Osteocyte (in vitro differentiated cells): ENCODE measurements at regions not wholly inside any gene's neighbourhood (a gene's known extent, or its start where the extent isn't known, plus 50 kb on each side); places are given as distances from the start of the nearest gene placed in this dataset.

Source experiments
- DNase-seq: peaks from one replicate; pipeline ENCODE4 v3.0.0; 2021; ENCODE audit warnings: mixed read lengths; ENCODE audit not compliant: unreplicated experiment; ENCODE audit errors: extremely low spot score
- H3K27ac Mint-ChIP-seq: one replicate; pipeline ENCODE4 v1.8.0; 2021; ENCODE audit warnings: mild to moderate bottlenecking, mixed read lengths; ENCODE audit not compliant: unreplicated experiment
- H3K27me3 Mint-ChIP-seq: one replicate; pipeline ENCODE4 v1.8.0; 2021; ENCODE audit warnings: mixed read lengths; ENCODE audit not compliant: unreplicated experiment
- H3K36me3 Mint-ChIP-seq: one replicate; pipeline ENCODE4 v1.8.0; 2021; ENCODE audit warnings: mixed read lengths; ENCODE audit not compliant: unreplicated experiment
- H3K4me1 Mint-ChIP-seq: one replicate; pipeline ENCODE4 v1.8.0; 2021; ENCODE audit warnings: mixed read lengths; ENCODE audit not compliant: unreplicated experiment
- H3K4me3 Mint-ChIP-seq: one replicate; pipeline ENCODE4 v1.8.0; 2021; ENCODE audit warnings: mild to moderate bottlenecking, moderate library complexity, mixed read lengths; ENCODE audit not compliant: unreplicated experiment
- H3K9me3 Mint-ChIP-seq: one replicate; pipeline ENCODE4 v1.8.0; 2021; ENCODE audit warnings: mixed read lengths; ENCODE audit not compliant: unreplicated experiment
- TF ChIP-seq, protein P1 (sequence below): fragments of 200-600 bp; sonication (generic); IDR thresholded peaks from 2 replicates; pipeline ENCODE4 v1.5.0; 2021; ENCODE audit warnings: antibody characterized with exemption, mild to moderate bottlenecking, moderate library complexity

- H3K4me3 Mint-ChIP-seq, result no peak overlapping the region
- no peaks in the 10 kb centered on the region for H3K36me3 Mint-ChIP-seq
- no peaks in the 10 kb centered on the region for H3K4me1 Mint-ChIP-seq
- H3K9me3 Mint-ChIP-seq, result no peaks in the 10 kb centered on the region
- no peak for DNase-seq
- no peaks in the 10 kb centered on the region for H3K27me3 Mint-ChIP-seq
- TF ChIP-seq, protein P1, sequence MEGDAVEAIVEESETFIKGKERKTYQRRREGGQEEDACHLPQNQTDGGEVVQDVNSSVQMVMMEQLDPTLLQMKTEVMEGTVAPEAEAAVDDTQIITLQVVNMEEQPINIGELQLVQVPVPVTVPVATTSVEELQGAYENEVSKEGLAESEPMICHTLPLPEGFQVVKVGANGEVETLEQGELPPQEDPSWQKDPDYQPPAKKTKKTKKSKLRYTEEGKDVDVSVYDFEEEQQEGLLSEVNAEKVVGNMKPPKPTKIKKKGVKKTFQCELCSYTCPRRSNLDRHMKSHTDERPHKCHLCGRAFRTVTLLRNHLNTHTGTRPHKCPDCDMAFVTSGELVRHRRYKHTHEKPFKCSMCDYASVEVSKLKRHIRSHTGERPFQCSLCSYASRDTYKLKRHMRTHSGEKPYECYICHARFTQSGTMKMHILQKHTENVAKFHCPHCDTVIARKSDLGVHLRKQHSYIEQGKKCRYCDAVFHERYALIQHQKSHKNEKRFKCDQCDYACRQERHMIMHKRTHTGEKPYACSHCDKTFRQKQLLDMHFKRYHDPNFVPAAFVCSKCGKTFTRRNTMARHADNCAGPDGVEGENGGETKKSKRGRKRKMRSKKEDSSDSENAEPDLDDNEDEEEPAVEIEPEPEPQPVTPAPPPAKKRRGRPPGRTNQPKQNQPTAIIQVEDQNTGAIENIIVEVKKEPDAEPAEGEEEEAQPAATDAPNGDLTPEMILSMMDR, result no peak
- H3K27ac Mint-ChIP-seq, result no peak overlapping the region
Measured at GRCh38 chrX:85506871-85507270, 127.4 kb upstream of the POF1B start.

- H3K27ac Mint-ChIP-seq, result no peak overlapping the region
- no peaks in the 10 kb centered on the region for H3K36me3 Mint-ChIP-seq
- no peaks in the 10 kb centered on the region for H3K9me3 Mint-ChIP-seq
- DNase-seq, result no peak
- no peaks in the 10 kb centered on the region for H3K27me3 Mint-ChIP-seq
- no peaks in the 10 kb centered on the region for H3K4me1 Mint-ChIP-seq
- no peak overlapping the region for H3K4me3 Mint-ChIP-seq
- TF ChIP-seq, protein P1, result no peak
Measured at GRCh38 chrX:85505801-85506200, 126.3 kb upstream of the POF1B start.

GRCh38 chrX:85504381-85504780 lies 124.9 kb upstream of the POF1B start:
- Mint-ChIP-seq H3K4me3 (no peak overlapping the region), H3K27me3 (no peaks in the 10 kb centered on the region), H3K4me1 (no peaks in the 10 kb centered on the region), H3K36me3 (no peaks in the 10 kb centered on the region), H3K9me3 (peaks cover under 1% of the 10 kb centered on the region), H3K27ac (no peak overlapping the region)
- TF ChIP-seq, protein P1, result no peak
- no peak for DNase-seq

DNA sequence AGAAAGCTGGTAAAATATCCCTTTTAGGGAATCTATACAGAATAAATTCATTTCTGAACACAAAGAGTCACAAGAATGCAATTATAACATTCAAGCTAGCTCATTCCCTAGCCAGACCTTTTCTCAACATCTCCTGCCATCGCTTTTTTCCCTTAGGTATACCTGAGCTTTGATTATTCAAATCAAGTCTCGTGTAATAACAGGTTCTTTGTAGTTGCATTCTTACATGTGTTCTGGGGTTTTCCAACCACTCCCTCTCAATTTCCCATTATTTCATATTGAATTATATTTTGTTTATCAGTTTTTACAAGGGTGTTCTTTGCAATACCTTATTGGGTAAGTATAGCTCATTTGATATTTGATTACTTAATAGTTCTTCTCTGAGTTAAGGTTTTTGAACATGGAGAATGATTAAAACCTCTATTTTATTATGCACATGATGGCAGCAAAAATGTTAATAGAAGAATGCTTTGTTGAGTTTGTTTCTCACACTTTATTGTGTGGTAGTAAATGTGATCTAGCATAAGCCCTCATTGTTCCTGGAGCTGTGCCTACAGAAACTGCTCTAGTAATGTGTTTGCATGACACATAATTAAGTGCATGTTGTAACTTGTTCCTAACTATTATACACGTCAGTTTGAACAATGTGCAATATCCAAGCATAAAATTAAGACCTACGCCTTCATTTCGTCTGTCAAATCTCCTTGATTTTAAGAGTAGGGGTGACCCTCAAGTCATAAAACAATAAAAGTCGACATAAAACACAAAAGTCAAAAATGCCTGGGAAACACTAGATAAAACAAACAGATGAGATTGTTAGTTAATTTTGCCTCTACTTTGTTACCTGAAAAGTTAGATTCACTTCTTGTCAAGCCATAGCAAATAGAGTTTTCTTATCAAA lies 124.0 kb upstream of the POF1B start:
- no peak overlapping the region for H3K4me3 Mint-ChIP-seq
- no peaks in the 10 kb centered on the region for H3K36me3 Mint-ChIP-seq
- no peaks in the 10 kb centered on the region for H3K27me3 Mint-ChIP-seq
- H3K27ac Mint-ChIP-seq, result no peak overlapping the region
- DNase-seq, result no peak
- no peaks in the 10 kb centered on the region for H3K4me1 Mint-ChIP-seq
- TF ChIP-seq, protein P1, result no peak
- H3K9me3 Mint-ChIP-seq, result peaks cover 9% of the 10 kb centered on the region

- Mint-ChIP-seq H3K36me3 (no peaks in the 10 kb centered on the region), H3K27me3 (no peaks in the 10 kb centered on the region), H3K27ac (no peak overlapping the region), H3K4me3 (no peak overlapping the region), H3K4me1 (no peaks in the 10 kb centered on the region), H3K9me3 (peaks cover 13% of the 10 kb centered on the region)
- no peak for DNase-seq
- TF ChIP-seq, protein P1, result no peak
Measured at GRCh38 chrX:85501349-85501748, 121.9 kb upstream of the POF1B start.
